ENCODE measurements at regions not wholly inside any gene's neighbourhood (a gene's known extent, or its start where the extent isn't known, plus 50 kb on each side); places are given as distances from the start of the nearest gene placed in this dataset.

DNA sequence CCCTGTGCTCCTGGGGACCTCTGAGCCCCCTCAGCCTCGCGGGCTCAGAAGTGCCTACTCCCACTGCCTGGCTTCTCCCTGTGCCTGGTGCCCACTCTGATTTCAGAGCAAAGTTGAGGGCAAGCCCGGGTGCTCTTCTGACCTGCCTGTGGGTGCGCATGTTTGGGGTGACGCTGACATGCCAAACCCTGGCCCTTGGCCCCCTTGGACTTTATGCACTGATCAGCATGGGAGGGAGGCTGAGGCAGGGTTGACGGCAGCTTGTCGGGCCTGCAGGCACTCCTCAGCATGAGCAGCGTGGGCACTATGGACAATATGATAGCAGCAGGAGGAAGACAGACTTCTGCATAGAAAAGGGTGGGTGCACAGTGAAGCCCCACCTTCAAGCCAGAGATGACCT lies 279.3 kb upstream of the KLF12 start (continued):
- TF ChIP-seq MEIS2 (CRISPR knock-in tag; IDR thresholded peaks at IDR 0.05) (no peak), ELF1 (CRISPR knock-in tag; IDR thresholded peaks at IDR 0.05) (no peak)

DNA sequence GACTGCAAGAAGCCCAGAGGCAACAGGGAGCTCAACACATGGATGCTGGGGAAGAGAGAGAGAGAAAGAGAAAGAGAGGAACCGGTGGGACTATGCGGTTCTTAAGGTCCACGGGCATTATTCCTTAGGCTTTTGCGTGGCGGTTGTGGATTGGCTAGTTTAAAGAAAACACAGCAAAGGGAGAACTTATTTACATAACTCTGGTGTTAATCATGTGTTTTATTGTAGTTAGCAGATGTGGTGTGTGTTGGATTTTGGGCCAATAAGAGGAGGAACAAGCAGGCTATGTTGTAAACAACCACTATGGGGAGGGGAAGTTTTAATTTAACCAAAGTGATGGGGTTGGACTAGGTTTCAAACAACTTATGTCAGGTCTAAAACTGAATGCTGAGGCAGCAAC lies 275.3 kb upstream of the KLF12 start:
- no peak for ATAC-seq
- POLR2A ChIA-PET = no interaction called here
- H2AFZ ChIP-seq (ENCODE audit: low read length) = no peak overlapping the region
- no TSS peak for BruUV-seq (replicated peaks)
- CTCF ChIA-PET (ENCODE audit: low intra/inter-chr PET ratio, low total read pairs) = no interaction called here
- no peak for TF ChIP-seq CBX5 (CRISPR knock-in tag; IDR thresholded peaks at IDR 0.05; ENCODE audit: borderline replicate concordance)
- TF ChIP-seq ZNF430 (CRISPR knock-in tag; IDR thresholded peaks at IDR 0.05) = no peak
- no peak for TF ChIP-seq MTF1 (CRISPR knock-in tag; IDR thresholded peaks at IDR 0.05)
- TF ChIP-seq, protein P1, sequence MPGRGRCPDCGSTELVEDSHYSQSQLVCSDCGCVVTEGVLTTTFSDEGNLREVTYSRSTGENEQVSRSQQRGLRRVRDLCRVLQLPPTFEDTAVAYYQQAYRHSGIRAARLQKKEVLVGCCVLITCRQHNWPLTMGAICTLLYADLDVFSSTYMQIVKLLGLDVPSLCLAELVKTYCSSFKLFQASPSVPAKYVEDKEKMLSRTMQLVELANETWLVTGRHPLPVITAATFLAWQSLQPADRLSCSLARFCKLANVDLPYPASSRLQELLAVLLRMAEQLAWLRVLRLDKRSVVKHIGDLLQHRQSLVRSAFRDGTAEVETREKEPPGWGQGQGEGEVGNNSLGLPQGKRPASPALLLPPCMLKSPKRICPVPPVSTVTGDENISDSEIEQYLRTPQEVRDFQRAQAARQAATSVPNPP (CRISPR knock-in tag; IDR thresholded peaks at IDR 0.05) = no peak
- no peak for TF ChIP-seq SNAPC4 (CRISPR knock-in tag; IDR thresholded peaks at IDR 0.05)
- TF ChIP-seq STAG1 (CRISPR knock-in tag; IDR thresholded peaks at IDR 0.05) = no peak
- TF ChIP-seq RXRA (CRISPR knock-in tag; IDR thresholded peaks at IDR 0.05) = no peak
- no peak for TF ChIP-seq ZNF496 (CRISPR knock-in tag; IDR thresholded peaks at IDR 0.05; ENCODE audit: insufficient replicate concordance)
- TF ChIP-seq YEATS4 (CRISPR knock-in tag; IDR thresholded peaks at IDR 0.05; ENCODE audit: borderline replicate concordance) = no peak
- no peak for TF ChIP-seq ZNF616 (CRISPR knock-in tag; IDR thresholded peaks at IDR 0.05; ENCODE audit: low read depth)
- no peak for TF ChIP-seq CEBPB (IDR thresholded peaks at IDR 0.05; ENCODE audit: borderline replicate concordance, low read depth, low read length)
- no peak for TF ChIP-seq ZNF317 (CRISPR knock-in tag; IDR thresholded peaks at IDR 0.05)
- H3K36me3 ChIP-seq (replicated peaks in 1 of 2; ENCODE audit: control insufficient read depth in 1 of 2, insufficient read depth in 2 of 2, low read length in 2 of 2) = no peaks in the 10 kb centered on the region
- in situ Hi-C loops (cut with HindIII; ENCODE audit: extremely low pct_ligation_motif_present, low pct_unique_long_range_greater_than_20kb) (no loop called here), intact Hi-C loops (cut with micrococcal nuclease; ENCODE audit: unreplicated experiment) (no loop called here)
- no peaks in the 10 kb centered on the region for H3K79me2 ChIP-seq (ENCODE audit: insufficient read depth, low read length)
- no peak for DNase-seq (ENCODE audit: low spot score)
- H4K20me1 ChIP-seq (ENCODE audit: insufficient read depth, low read length) = no peaks in the 10 kb centered on the region
- no peak overlapping the region for H3K4me3 ChIP-seq (replicated peaks in 1 of 3; ENCODE audit: insufficient read depth in 1 of 3, low read depth in 2 of 3, low read length in 3 of 3)
- 39% methylated on average over 5 of the region's 5 CpGs for WGBS (ENCODE audit: low lambda C conversion rate)
- H3K4me1 ChIP-seq (ENCODE audit: insufficient read depth, low read length) = no peaks in the 10 kb centered on the region
- no peaks in the 10 kb centered on the region; a peak in 1 of 5 replicates for H3K27me3 ChIP-seq (ENCODE audit: control insufficient read depth in 1 of 2, insufficient read depth in 2 of 2, low read length in 2 of 2)
- FAIRE-seq = no peak
- H3K9ac ChIP-seq (ENCODE audit: insufficient read depth, low read depth, low read length) = no peak overlapping the region
- H3K4me2 ChIP-seq (ENCODE audit: low read depth, low read length) = no peak overlapping the region
- peaks cover 14% of the 10 kb centered on the region; the same call in 1 of the 2 replicates for H3K9me3 ChIP-seq (ENCODE audit: low read length)
- H3K27ac ChIP-seq (ENCODE audit: extremely low read length, insufficient read depth, low read length) = no peak overlapping the region
